ENCODE measurements at regions not wholly inside any gene's neighbourhood (a gene's known extent, or its start where the extent isn't known, plus 50 kb on each side); places are given as distances from the start of the nearest gene placed in this dataset.

- no peaks in the 10 kb centered on the region for H3K9me3 ChIP-seq (ENCODE audit: low read depth, low read length)
- no peaks in the 10 kb centered on the region for H3K36me3 ChIP-seq (ENCODE audit: insufficient read depth, low read length)
- no peak overlapping the region for H3K9ac ChIP-seq (ENCODE audit: insufficient read length)
- no peak overlapping the region for H3K4me3 ChIP-seq
- DNase-seq (ENCODE audit: low read depth, low spot score), result no peak
- TF ChIP-seq POLR2AphosphoS5 (IDR thresholded peaks at IDR 0.05; ENCODE audit: borderline replicate concordance, low read depth, low read length), result no peak
- TF ChIP-seq EZH2 (IDR thresholded peaks at IDR 0.05), result no peak
- TF ChIP-seq FOXP2 (optimal IDR thresholded peaks at IDR 0.05; ENCODE audit: control extremely low read depth, extremely low read length, insufficient read depth), result no peak
- H3K27ac ChIP-seq, result no peak overlapping the region
Measured at GRCh38 chr4:180448306-180448705, 1794.9 kb upstream of the TENM3 start.

GRCh38 chr4:180449395-180449956 is 1793.7 kb upstream of the TENM3 start:
- H3K9me3 ChIP-seq (ENCODE audit: low read depth, low read length), result no peaks in the 10 kb centered on the region
- no peak overlapping the region for H3K9ac ChIP-seq (ENCODE audit: insufficient read length)
- H3K27ac ChIP-seq, result no peak overlapping the region
- no peak overlapping the region for H3K4me3 ChIP-seq
- TF ChIP-seq POLR2AphosphoS5 (IDR thresholded peaks at IDR 0.05; ENCODE audit: borderline replicate concordance, low read depth, low read length) (no peak), EZH2 (IDR thresholded peaks at IDR 0.05) (no peak), FOXP2 (optimal IDR thresholded peaks at IDR 0.05; ENCODE audit: control extremely low read depth, extremely low read length, insufficient read depth) (no peak)
- H3K36me3 ChIP-seq (ENCODE audit: insufficient read depth, low read length), result no peaks in the 10 kb centered on the region
- no peak for DNase-seq (ENCODE audit: low read depth, low spot score)

GRCh38 chr4:180455226-180455625 is 1788.0 kb upstream of the TENM3 start:
- Histone ChIP-seq H3K36me3 (ENCODE audit: insufficient read depth, low read length) (no peaks in the 10 kb centered on the region), H3K9me3 (ENCODE audit: low read depth, low read length) (no peaks in the 10 kb centered on the region), H3K4me3 (no peak overlapping the region), H3K9ac (ENCODE audit: insufficient read length) (no peak overlapping the region), H3K27ac (no peak overlapping the region)
- no peak for TF ChIP-seq POLR2AphosphoS5 (IDR thresholded peaks at IDR 0.05; ENCODE audit: borderline replicate concordance, low read depth, low read length)
- TF ChIP-seq FOXP2 (optimal IDR thresholded peaks at IDR 0.05; ENCODE audit: control extremely low read depth, extremely low read length, insufficient read depth), result no peak
- TF ChIP-seq EZH2 (IDR thresholded peaks at IDR 0.05), result no peak
- no peak for DNase-seq (ENCODE audit: low read depth, low spot score)

- Histone ChIP-seq H3K9me3 (ENCODE audit: low read depth, low read length) (no peaks in the 10 kb centered on the region), H3K4me3 (no peak overlapping the region), H3K9ac (ENCODE audit: insufficient read length) (no peak overlapping the region), H3K27ac (no peak overlapping the region), H3K36me3 (ENCODE audit: insufficient read depth, low read length) (no peaks in the 10 kb centered on the region)
- TF ChIP-seq FOXP2 (optimal IDR thresholded peaks at IDR 0.05; ENCODE audit: control extremely low read depth, extremely low read length, insufficient read depth) (no peak), EZH2 (IDR thresholded peaks at IDR 0.05) (no peak), POLR2AphosphoS5 (IDR thresholded peaks at IDR 0.05; ENCODE audit: borderline replicate concordance, low read depth, low read length) (no peak)
- DNase-seq (ENCODE audit: low read depth, low spot score), result no peak
Measured at GRCh38 chr4:180456928-180457327, 1786.3 kb upstream of the TENM3 start.

- Histone ChIP-seq H3K36me3 (ENCODE audit: insufficient read depth, low read length) (no peaks in the 10 kb centered on the region), H3K9ac (ENCODE audit: insufficient read length) (no peak overlapping the region), H3K9me3 (ENCODE audit: low read depth, low read length) (no peaks in the 10 kb centered on the region), H3K4me3 (no peak overlapping the region), H3K27ac (no peak overlapping the region)
- no peak for DNase-seq (ENCODE audit: low read depth, low spot score)
- TF ChIP-seq POLR2AphosphoS5 (IDR thresholded peaks at IDR 0.05; ENCODE audit: borderline replicate concordance, low read depth, low read length) (no peak), FOXP2 (optimal IDR thresholded peaks at IDR 0.05; ENCODE audit: control extremely low read depth, extremely low read length, insufficient read depth) (no peak), EZH2 (IDR thresholded peaks at IDR 0.05) (no peak)
Measured at GRCh38 chr4:180462116-180462515, 1781.1 kb upstream of the TENM3 start.

- DNase-seq (ENCODE audit: low read depth, low spot score), result no peak
- no peak overlapping the region for H3K9ac ChIP-seq (ENCODE audit: insufficient read length)
- H3K27ac ChIP-seq, result no peak overlapping the region
- no peaks in the 10 kb centered on the region for H3K9me3 ChIP-seq (ENCODE audit: low read depth, low read length)
- no peak overlapping the region for H3K4me3 ChIP-seq
- TF ChIP-seq FOXP2 (optimal IDR thresholded peaks at IDR 0.05; ENCODE audit: control extremely low read depth, extremely low read length, insufficient read depth), result no peak
- no peak for TF ChIP-seq POLR2AphosphoS5 (IDR thresholded peaks at IDR 0.05; ENCODE audit: borderline replicate concordance, low read depth, low read length)
- no peak for TF ChIP-seq EZH2 (IDR thresholded peaks at IDR 0.05)
- H3K36me3 ChIP-seq (ENCODE audit: insufficient read depth, low read length), result no peaks in the 10 kb centered on the region
Measured at GRCh38 chr4:180465364-180465763, 1777.8 kb upstream of the TENM3 start.

- no peak overlapping the region for H3K27ac ChIP-seq
- no peaks in the 10 kb centered on the region for H3K9me3 ChIP-seq (ENCODE audit: low read depth, low read length)
- TF ChIP-seq POLR2AphosphoS5 (IDR thresholded peaks at IDR 0.05; ENCODE audit: borderline replicate concordance, low read depth, low read length) (no peak), EZH2 (IDR thresholded peaks at IDR 0.05) (no peak), FOXP2 (optimal IDR thresholded peaks at IDR 0.05; ENCODE audit: control extremely low read depth, extremely low read length, insufficient read depth) (no peak)
- H3K36me3 ChIP-seq (ENCODE audit: insufficient read depth, low read length), result no peaks in the 10 kb centered on the region
- H3K4me3 ChIP-seq, result no peak overlapping the region
- DNase-seq (ENCODE audit: low read depth, low spot score), result no peak
- no peak overlapping the region for H3K9ac ChIP-seq (ENCODE audit: insufficient read length)
Measured at GRCh38 chr4:180483036-180483435, 1760.2 kb upstream of the TENM3 start.

- Histone ChIP-seq H3K9me3 (ENCODE audit: low read depth, low read length) (no peaks in the 10 kb centered on the region), H3K36me3 (ENCODE audit: insufficient read depth, low read length) (no peaks in the 10 kb centered on the region), H3K27ac (no peak overlapping the region), H3K4me3 (no peak overlapping the region), H3K9ac (ENCODE audit: insufficient read length) (no peak overlapping the region)
- TF ChIP-seq POLR2AphosphoS5 (IDR thresholded peaks at IDR 0.05; ENCODE audit: borderline replicate concordance, low read depth, low read length) (no peak), EZH2 (IDR thresholded peaks at IDR 0.05) (no peak), FOXP2 (optimal IDR thresholded peaks at IDR 0.05; ENCODE audit: control extremely low read depth, extremely low read length, insufficient read depth) (no peak)
- no peak for DNase-seq (ENCODE audit: low read depth, low spot score)
Measured at GRCh38 chr4:180485407-180485806, 1757.8 kb upstream of the TENM3 start.

GRCh38 chr4:180486342-180486741 is 1756.9 kb upstream of the TENM3 start:
- no peak overlapping the region for H3K27ac ChIP-seq
- no peak for TF ChIP-seq POLR2AphosphoS5 (IDR thresholded peaks at IDR 0.05; ENCODE audit: borderline replicate concordance, low read depth, low read length)
- no peak for TF ChIP-seq FOXP2 (optimal IDR thresholded peaks at IDR 0.05; ENCODE audit: control extremely low read depth, extremely low read length, insufficient read depth)

More at GRCh38 chr4:180486342-180486741, 1756.9 kb upstream of the TENM3 start:
- DNase-seq (ENCODE audit: low read depth, low spot score), result no peak
- no peak overlapping the region for H3K9ac ChIP-seq (ENCODE audit: insufficient read length)
- H3K36me3 ChIP-seq (ENCODE audit: insufficient read depth, low read length), result no peaks in the 10 kb centered on the region
- H3K9me3 ChIP-seq (ENCODE audit: low read depth, low read length), result no peaks in the 10 kb centered on the region
- no peak overlapping the region for H3K4me3 ChIP-seq
